ENCODE measurements at regions not wholly inside any gene's neighbourhood (a gene's known extent, or its start where the extent isn't known, plus 50 kb on each side); places are given as distances from the start of the nearest gene placed in this dataset.

GRCh38 chr21:22314963-22315362, 1316.8 kb downstream of the NCAM2 start:
- TF ChIP-seq ZZZ3 (IDR thresholded peaks at IDR 0.05; ENCODE audit: control insufficient read depth, insufficient read length, low read depth), result no peak
- TF ChIP-seq ETV6 (conservative IDR thresholded peaks at IDR 0.05 in 1 of 2, IDR thresholded peaks at IDR 0.05 in 1 of 2; ENCODE audit: borderline replicate concordance in 1 of 2, low read depth in 1 of 2), result no peak
- TF ChIP-seq CTCF (IDR thresholded peaks at IDR 0.05 in 2 of 3, conservative IDR thresholded peaks at IDR 0.05 in 1 of 3; ENCODE audit: control insufficient read depth in 2 of 3, extremely low read depth in 1 of 3, insufficient read depth in 1 of 3, low read depth in 3 of 3, low read length in 3 of 3), result no peak
- no peak for TF ChIP-seq REST (IDR thresholded peaks at IDR 0.05; ENCODE audit: low read depth, low read length)
